NCI-H1417 (cell line): ENCODE measurements at regions not wholly inside any gene's neighbourhood (a gene's known extent, or its start where the extent isn't known, plus 50 kb on each side); places are given as distances from the start of the nearest gene placed in this dataset.
"Not testable (repeated sequence)": the region's sequence is repeated elsewhere in the genome, so short reads cannot be mapped to it uniquely, and the experiment has no call there.

ENCODE experiments used
- DNase-seq, 3 experiments: peaks; one replicate each; lab custom pipeline; 2025; lab: John Stamatoyannopoulos, UW

GRCh38 chr14:86911486-86911885 lies 1081.5 kb downstream of the GALC start:
- DNase-seq = no peak

GRCh38 chr14:86905386-86905926 lies 1087.5 kb downstream of the GALC start:
- not testable (repeated sequence) for DNase-seq

GRCh38 chr14:86902176-86902950 lies 1090.6 kb downstream of the GALC start:
- DNase-seq = no peak

GRCh38 chr14:86897704-86898513 lies 1095.1 kb downstream of the GALC start:
- no peak for DNase-seq

GRCh38 chr14:86897224-86897623 lies 1095.8 kb downstream of the GALC start:
- no peak for DNase-seq

- DNase-seq = no peak
Observed at GRCh38 chr14:86896701-86897100, 1096.3 kb downstream of the GALC start.

GRCh38 chr14:86892152-86892956 lies 1100.6 kb downstream of the GALC start:
- DNase-seq = no peak

- DNase-seq = no peak
Observed at GRCh38 chr14:86885280-86885679, 1107.7 kb downstream of the GALC start.

GRCh38 chr14:86884498-86884897 lies 1108.5 kb downstream of the GALC start:
- no peak for DNase-seq

- DNase-seq = no peak
Observed at GRCh38 chr14:86882818-86883217, 1110.2 kb downstream of the GALC start.

GRCh38 chr14:86865934-86866333 lies 1127.0 kb downstream of the GALC start:
- DNase-seq = no peak

- DNase-seq = no peak
Observed at GRCh38 chr14:86858591-86858990, 1134.4 kb downstream of the GALC start.

- DNase-seq = no peak
Observed at GRCh38 chr14:86858031-86858430, 1135.0 kb downstream of the GALC start.

- DNase-seq = no peak
Observed at GRCh38 chr14:86852530-86852929, 1140.5 kb downstream of the GALC start.

- no peak for DNase-seq
Observed at GRCh38 chr14:86847140-86847539, 1145.8 kb downstream of the GALC start.

- DNase-seq = no peak
Observed at GRCh38 chr14:86838363-86838762, 1154.6 kb downstream of the GALC start.

GRCh38 chr14:86826661-86827060 lies 1166.3 kb downstream of the GALC start:
- no peak for DNase-seq

GRCh38 chr14:86824167-86824566 lies 1168.8 kb downstream of the GALC start:
- DNase-seq = no peak

GRCh38 chr14:86823581-86823980 lies 1169.4 kb downstream of the GALC start:
- DNase-seq = no peak

- no peak for DNase-seq
Observed at GRCh38 chr14:86815341-86815740, 1177.6 kb downstream of the GALC start.

- DNase-seq = no peak
Observed at GRCh38 chr14:86802726-86803125, 1190.3 kb downstream of the GALC start.

GRCh38 chr14:86799244-86799647 lies 1193.7 kb downstream of the GALC start:
- no peak for DNase-seq
